GM23338 (cell line): ENCODE measurements at regions not wholly inside any gene's neighbourhood (a gene's known extent, or its start where the extent isn't known, plus 50 kb on each side); places are given as distances from the start of the nearest gene placed in this dataset.

Experiments used
- ATAC-seq: fragments of 200-7000 bp; cut with Tn5 transposase; 3 replicates; pipeline ENCODE4 v1.9.1; 2020
- DNase-seq: peaks from one replicate; pipeline ENCODE4 v3.0.0-alpha.2; 2015; ENCODE audit warnings: low spot score
- H2AFZ ChIP-seq: fragments of 200-600 bp; sonication (generic); 2 replicates; pipeline ENCODE4 v1.8.0; 2016; ENCODE audit warnings: antibody characterized with exemption, mild to moderate bottlenecking, moderate library complexity
- H3F3A ChIP-seq: fragments of 200-600 bp; sonication (generic); replicated peaks from 2 replicates; pipeline ENCODE4 v1.8.0; 2017; ENCODE audit warnings: antibody characterized with exemption, mixed run types, low read depth
- H3K27ac ChIP-seq: fragments of 200-600 bp; sonication (generic); 2 replicates; pipeline ENCODE4 v1.6.1; 2016; ENCODE audit warnings: low read depth
- H3K27me3 ChIP-seq: fragments of 200-600 bp; sonication (generic); 2 replicates; pipeline ENCODE4 v1.8.0; 2016; ENCODE audit warnings: mild to moderate bottlenecking, mixed run types, moderate library complexity; ENCODE audit not compliant: insufficient read depth
- H3K36me3 ChIP-seq: fragments of 200-600 bp; sonication (generic); 2 replicates; pipeline ENCODE4 v1.8.0; 2016; ENCODE audit warnings: mild to moderate bottlenecking; ENCODE audit not compliant: insufficient read depth
- H3K4me1 ChIP-seq: fragments of 200-600 bp; sonication (generic); 2 replicates; pipeline ENCODE4 v1.8.0; 2016; ENCODE audit warnings: mild to moderate bottlenecking, moderate library complexity; ENCODE audit not compliant: insufficient read depth
- H3K4me2 ChIP-seq: fragments of 200-600 bp; sonication (generic); 2 replicates; pipeline ENCODE4 v1.7.1; 2017; ENCODE audit warnings: mixed run types
- H3K4me3 ChIP-seq: fragments of 200-600 bp; sonication (generic); 2 replicates; pipeline ENCODE4 v1.6.1; 2016; ENCODE audit warnings: mixed run types
- H3K79me2 ChIP-seq: fragments of 200-600 bp; sonication (generic); replicated peaks from 2 replicates; pipeline ENCODE4 v1.8.0; 2017; ENCODE audit warnings: mild to moderate bottlenecking; ENCODE audit not compliant: insufficient read depth
- H3K9me2 ChIP-seq: fragments of 200-600 bp; sonication (generic); 2 replicates; pipeline ENCODE4 v1.8.0; 2017; ENCODE audit not compliant: insufficient read depth
- H4K20me1 ChIP-seq: fragments of 200-600 bp; sonication (generic); replicated peaks from 2 replicates; pipeline ENCODE4 v1.8.0; 2017; ENCODE audit warnings: mild to moderate bottlenecking; ENCODE audit not compliant: insufficient read depth
- H3K27ac Mint-ChIP-seq: 2 replicates; pipeline ENCODE4 v1.8.0; 2020; ENCODE audit warnings: inconsistent platforms, mild to moderate bottlenecking, moderate library complexity, mixed read lengths
- H3K27me3 Mint-ChIP-seq: 3 replicates; pipeline ENCODE4 v1.8.0; 2022; ENCODE audit warnings: low read depth, mild to moderate bottlenecking, moderate library complexity, mixed read lengths, inconsistent platforms; ENCODE audit not compliant: insufficient read depth, poor library complexity
- H3K36me3 Mint-ChIP-seq: 3 replicates; pipeline ENCODE4 v1.8.0; 2021; ENCODE audit warnings: low read depth, mild to moderate bottlenecking, inconsistent platforms, moderate library complexity, mixed read lengths
- H3K4me1 Mint-ChIP-seq: 3 replicates; pipeline ENCODE4 v1.8.0; 2020; ENCODE audit warnings: mild to moderate bottlenecking, inconsistent platforms, mixed read lengths
- H3K4me3 Mint-ChIP-seq: 3 replicates; pipeline ENCODE4 v1.8.0; 2021; ENCODE audit warnings: moderate library complexity, mild to moderate bottlenecking, inconsistent platforms, mixed read lengths
- H3K9me3 Mint-ChIP-seq: 3 replicates; pipeline ENCODE4 v1.8.0; 2020; ENCODE audit warnings: moderate library complexity, mild to moderate bottlenecking, inconsistent platforms, mixed read lengths
- CREB1 ChIP-seq: fragments of 250-450 bp; sonication (Bioruptor Pico); IDR thresholded peaks from 2 replicates; pipeline ENCODE4 v1.5.0; 2020; ENCODE audit warnings: low read depth, mild to moderate bottlenecking, moderate library complexity
- CTCF ChIP-seq, 2 experiments: fragments of 200-600 bp in 1 of 2; sonication (generic) in 1 of 2; conservative IDR thresholded peaks; 2 replicates each; pipeline versions ENCODE4 v1.5.1 to v1.6.1; 2016 to 2017; ENCODE audit warnings: antibody characterized with exemption in 2 of 2, low read depth in 2 of 2, mild to moderate bottlenecking in 2 of 2, moderate library complexity in 1 of 2
- ETS1 ChIP-seq: IDR thresholded peaks from 2 replicates; pipeline ENCODE4 v1.6.1; 2016; ENCODE audit warnings: antibody characterized with exemption
- EZH2phosphoT487 ChIP-seq: fragments of 200-600 bp; sonication (generic); IDR thresholded peaks from one replicate; pipeline ENCODE4 v1.8.1; 2018; ENCODE audit warnings: antibody characterized with exemption; ENCODE audit not compliant: unreplicated experiment
- JUNB ChIP-seq: IDR thresholded peaks from one replicate; pipeline ENCODE4 v1.6.1; 2016; ENCODE audit warnings: antibody characterized with exemption; ENCODE audit not compliant: unreplicated experiment
- POLR2AphosphoS5 ChIP-seq: IDR thresholded peaks from 2 replicates; pipeline ENCODE4 v1.6.1; 2016; ENCODE audit warnings: antibody characterized with exemption, low read depth
- REST ChIP-seq: IDR thresholded peaks from one replicate; pipeline ENCODE4 v1.6.1; 2018; ENCODE audit warnings: antibody characterized with exemption; ENCODE audit not compliant: unreplicated experiment
- STAT1 ChIP-seq: IDR thresholded peaks from one replicate; pipeline ENCODE4 v1.6.1; 2016; ENCODE audit warnings: antibody characterized with exemption; ENCODE audit not compliant: unreplicated experiment
- ZNF114 ChIP-seq: fragments of 250-450 bp; sonication (Bioruptor Pico); IDR thresholded peaks from 2 replicates; pipeline ENCODE4 v1.5.0; 2020; ENCODE audit warnings: mild to moderate bottlenecking, moderate library complexity
- ZNF331 ChIP-seq: fragments of 250-450 bp; sonication (Bioruptor Pico); IDR thresholded peaks from 2 replicates; pipeline ENCODE4 v1.5.0; 2020; ENCODE audit warnings: low read depth, mild to moderate bottlenecking, moderate library complexity

GRCh38 chr2:4914551-4914950 lies 777.6 kb upstream of the SOX11 start:
- H2AFZ ChIP-seq, result no peak overlapping the region
- Mint-ChIP-seq H3K4me1 (no peaks in the 10 kb centered on the region), H3K4me3 (no peak overlapping the region), H3K36me3 (no peaks in the 10 kb centered on the region; the same call in 2 of the 3 replicates), H3K9me3 (peaks cover 74% of the 10 kb centered on the region), H3K27me3 (no peaks in the 10 kb centered on the region), H3K27ac (no peak overlapping the region)
- ATAC-seq (no peak), DNase-seq (no peak)
- H3K27me3 ChIP-seq, result no peaks in the 10 kb centered on the region
- no peak overlapping the region for H3K4me2 ChIP-seq
- no peaks in the 10 kb centered on the region for H4K20me1 ChIP-seq
- no peak overlapping the region for H3K4me3 ChIP-seq
- H3K36me3 ChIP-seq, result no peaks in the 10 kb centered on the region; the same call in 1 of the 2 replicates
- no peak overlapping the region for H3K27ac ChIP-seq
- no peaks in the 10 kb centered on the region for H3K79me2 ChIP-seq
- H3K4me1 ChIP-seq, result no peaks in the 10 kb centered on the region
- no peak for TF ChIP-seq ETS1
- no peak for TF ChIP-seq JUNB
- no peaks in the 10 kb centered on the region for H3F3A ChIP-seq
- H3K9me2 ChIP-seq, result no peaks in the 10 kb centered on the region

GRCh38 chr2:4915357-4915756 lies 776.8 kb upstream of the SOX11 start:
- no peak overlapping the region for H3K27ac ChIP-seq
- no peak for DNase-seq
- H4K20me1 ChIP-seq, result no peaks in the 10 kb centered on the region
- H3K36me3 Mint-ChIP-seq, result no peaks in the 10 kb centered on the region; the same call in 2 of the 3 replicates
- peaks cover 68% of the 10 kb centered on the region for H3K9me3 Mint-ChIP-seq
- no peak overlapping the region for H2AFZ ChIP-seq
- no peaks in the 10 kb centered on the region for H3F3A ChIP-seq
- no peak for ATAC-seq
- no peaks in the 10 kb centered on the region for H3K9me2 ChIP-seq
- H3K4me1 ChIP-seq, result no peaks in the 10 kb centered on the region
- no peaks in the 10 kb centered on the region for H3K27me3 ChIP-seq
- no peak overlapping the region for H3K4me2 ChIP-seq
- no peaks in the 10 kb centered on the region; the same call in 1 of the 2 replicates for H3K36me3 ChIP-seq
- no peaks in the 10 kb centered on the region for H3K79me2 ChIP-seq
- no peaks in the 10 kb centered on the region for H3K27me3 Mint-ChIP-seq
- no peak overlapping the region for H3K4me3 Mint-ChIP-seq
- no peaks in the 10 kb centered on the region for H3K4me1 Mint-ChIP-seq
- no peak overlapping the region for H3K4me3 ChIP-seq
- no peak overlapping the region for H3K27ac Mint-ChIP-seq
- TF ChIP-seq CREB1 (CRISPR knock-in tag) (no peak), POLR2AphosphoS5 (no peak), REST (no peak), ZNF331 (CRISPR knock-in tag) (no peak), CTCF (conservative IDR thresholded peaks at IDR 0.05; ENCODE audit: low read depth in 2 of 2) (no peak), STAT1 (no peak), ETS1 (no peak), EZH2phosphoT487 (no peak), ZNF114 (CRISPR knock-in tag) (no peak), JUNB (no peak)
